GM12892 (cell line): ENCODE measurements at regions not wholly inside any gene's neighbourhood (a gene's known extent, or its start where the extent isn't known, plus 50 kb on each side); places are given as distances from the start of the nearest gene placed in this dataset.

Experiments
- DNase-seq: peaks from one replicate; pipeline ENCODE4 v3.0.0; 2011; ENCODE audit not compliant: insufficient read length
- FAIRE-seq: peaks from 2 replicates; lab custom pipeline; 2011; peaks lifted over from hg19 to GRCh38; lab: Jason Lieb, UNC
- POLR2A ChIP-seq: IDR thresholded peaks from 2 replicates; pipeline ENCODE4 v1.6.1; 2011; ENCODE audit warnings: low read depth, low read length, control low read depth
- POLR2AphosphoS5 ChIP-seq: IDR thresholded peaks from 2 replicates; pipeline ENCODE4 v1.6.1; 2011; ENCODE audit warnings: low read depth, low read length, control low read depth
- TAF1 ChIP-seq: IDR thresholded peaks from 2 replicates; pipeline ENCODE4 v1.6.1; 2011; ENCODE audit warnings: low read depth, mild to moderate bottlenecking, control low read depth, low read length, borderline replicate concordance

DNA sequence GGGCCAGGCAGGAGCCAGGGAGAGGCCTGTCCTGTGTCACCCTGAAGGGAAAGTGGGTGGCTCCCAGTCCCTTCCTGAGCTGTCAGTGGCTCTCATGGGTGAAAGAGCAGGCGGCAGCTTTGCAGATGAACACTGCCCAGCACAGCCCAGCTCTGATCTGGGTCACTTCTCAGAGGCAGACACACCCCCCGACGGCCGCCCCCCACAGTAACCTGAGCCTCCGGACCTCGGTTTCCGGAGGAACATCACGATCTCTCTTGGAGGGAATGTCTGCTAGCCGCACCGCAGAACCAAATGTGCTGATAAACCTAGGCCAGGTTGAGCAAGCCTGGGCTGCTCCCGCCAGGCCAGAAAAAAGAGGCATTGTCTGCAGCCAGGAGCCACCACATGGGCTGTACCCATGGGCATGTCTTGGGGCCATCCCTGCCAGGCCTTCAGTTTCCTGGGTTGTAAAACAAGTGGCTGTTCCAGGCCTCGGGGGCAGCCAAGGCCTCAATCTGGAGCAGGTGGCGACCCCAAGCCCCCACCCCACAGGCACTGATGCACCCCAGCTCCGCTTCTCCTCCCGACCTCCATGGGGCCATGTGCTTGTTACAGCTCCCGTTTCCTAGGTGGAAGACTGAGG, 57.6 kb downstream of the NCOR2 start:
- TF ChIP-seq TAF1 (no peak), POLR2A (no peak), POLR2AphosphoS5 (no peak)
- no peak for DNase-seq
- FAIRE-seq: no peak

DNA sequence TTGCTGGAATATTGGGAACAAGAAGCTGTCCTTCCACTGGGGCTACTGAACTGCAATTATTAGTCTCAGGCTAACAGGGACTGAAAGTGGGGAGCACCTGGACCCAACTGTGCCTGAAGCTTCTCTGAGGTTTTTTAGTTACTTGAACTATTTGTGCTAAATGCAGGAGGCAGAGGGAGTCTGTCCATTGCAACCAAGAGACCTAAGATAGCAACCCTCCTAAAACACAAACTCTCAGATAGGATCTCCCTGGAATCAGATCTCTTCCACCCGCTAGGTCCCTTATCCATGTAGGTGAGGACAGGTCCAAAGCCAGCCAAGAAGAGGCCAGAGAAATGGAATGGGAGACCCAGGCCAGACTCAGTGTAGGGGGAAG, 58.1 kb downstream of the NCOR2 start:
- DNase-seq (no peak), FAIRE-seq (no peak)
- no peak for TF ChIP-seq POLR2AphosphoS5
- TF ChIP-seq TAF1: no peak
- no peak for TF ChIP-seq POLR2A

DNA sequence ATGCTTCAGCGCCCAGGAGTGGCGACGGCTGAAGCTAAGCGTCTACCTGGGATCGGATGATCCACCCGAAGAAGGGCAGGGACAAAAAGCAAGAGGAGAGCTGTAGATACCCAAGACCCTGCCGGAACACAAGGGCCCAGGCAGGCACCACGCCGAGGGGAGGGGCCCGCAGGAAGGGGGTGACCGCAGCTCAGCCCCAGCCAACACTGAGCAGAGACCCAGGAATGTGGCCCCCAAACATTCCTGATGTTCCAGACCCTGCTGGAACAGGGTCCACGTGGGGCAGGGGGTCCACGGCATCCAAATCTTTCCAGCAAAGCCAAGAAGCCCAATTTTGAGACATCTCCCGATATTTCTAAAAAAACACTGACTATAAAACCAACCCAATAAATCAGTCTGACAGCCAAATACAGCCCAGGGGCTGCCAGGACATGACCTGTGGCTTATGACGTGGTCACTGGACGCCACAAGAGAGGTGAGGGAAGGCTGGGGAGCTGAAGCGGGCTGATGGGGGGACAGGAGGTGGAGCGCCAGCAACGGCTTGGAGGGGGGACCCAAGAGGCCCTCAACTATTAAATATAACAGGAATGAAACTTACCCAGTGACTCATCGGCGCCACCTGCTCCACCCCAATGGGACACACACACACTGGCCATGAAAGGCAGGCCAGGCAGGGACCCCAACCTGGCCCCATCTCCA, 58.9 kb downstream of the NCOR2 start:
- DNase-seq: no peak
- TF ChIP-seq TAF1 (no peak), POLR2AphosphoS5 (no peak), POLR2A (no peak)
- peak; percentile 40 for FAIRE-seq

DNA sequence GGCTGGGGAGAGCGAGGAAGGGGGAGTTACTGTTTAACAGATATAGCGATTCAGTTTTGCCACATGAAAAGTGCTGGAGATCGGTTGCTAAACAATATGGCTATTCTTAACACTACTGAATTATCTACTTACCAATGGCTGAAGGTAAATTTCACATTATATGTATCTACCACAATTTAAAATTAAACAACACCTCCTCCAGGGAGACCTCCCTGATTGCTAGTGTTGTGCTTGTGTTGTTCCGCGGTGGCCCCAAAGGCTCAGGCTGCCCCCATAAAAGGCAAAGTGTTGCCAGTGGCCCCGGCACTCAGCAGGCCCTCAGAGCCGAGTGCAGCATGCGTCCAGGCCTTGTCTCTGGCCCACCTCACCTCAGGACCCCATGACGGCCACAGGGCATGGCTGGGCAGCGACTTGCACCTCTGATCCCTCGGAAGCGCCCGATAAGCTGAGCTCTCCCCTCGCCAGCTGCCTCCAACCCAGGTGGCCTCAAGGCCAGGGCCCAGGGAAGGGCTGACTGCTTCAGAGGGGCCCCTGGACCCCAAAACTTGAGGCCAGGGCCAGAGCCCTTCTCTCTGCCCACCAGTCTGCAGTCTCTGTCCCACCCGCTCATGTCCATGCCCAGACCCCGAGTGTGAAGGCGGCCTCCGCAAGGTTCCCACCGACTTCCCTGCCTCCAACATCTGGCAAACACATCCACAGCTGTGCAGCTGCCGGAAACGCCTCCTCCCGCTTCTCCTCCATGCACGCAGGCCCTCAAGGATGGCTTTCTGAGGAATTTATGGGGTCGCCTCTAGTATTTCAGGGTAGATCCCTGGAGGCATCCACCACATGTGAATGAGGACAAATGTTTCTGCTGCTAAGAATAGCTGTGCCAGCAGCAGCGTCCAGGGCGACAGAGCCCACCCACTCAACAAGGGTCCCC, 60.0 kb downstream of the NCOR2 start:
- TF ChIP-seq POLR2AphosphoS5: no peak
- TF ChIP-seq TAF1: no peak
- TF ChIP-seq POLR2A: no peak
- FAIRE-seq (no peak), DNase-seq (no peak)

GRCh38 chr12:124506832-124507153, 60.6 kb downstream of the NCOR2 start:
- no peak for DNase-seq
- TF ChIP-seq POLR2A: no peak
- no peak for TF ChIP-seq TAF1
- no peak for TF ChIP-seq POLR2AphosphoS5
- FAIRE-seq: no peak

DNA sequence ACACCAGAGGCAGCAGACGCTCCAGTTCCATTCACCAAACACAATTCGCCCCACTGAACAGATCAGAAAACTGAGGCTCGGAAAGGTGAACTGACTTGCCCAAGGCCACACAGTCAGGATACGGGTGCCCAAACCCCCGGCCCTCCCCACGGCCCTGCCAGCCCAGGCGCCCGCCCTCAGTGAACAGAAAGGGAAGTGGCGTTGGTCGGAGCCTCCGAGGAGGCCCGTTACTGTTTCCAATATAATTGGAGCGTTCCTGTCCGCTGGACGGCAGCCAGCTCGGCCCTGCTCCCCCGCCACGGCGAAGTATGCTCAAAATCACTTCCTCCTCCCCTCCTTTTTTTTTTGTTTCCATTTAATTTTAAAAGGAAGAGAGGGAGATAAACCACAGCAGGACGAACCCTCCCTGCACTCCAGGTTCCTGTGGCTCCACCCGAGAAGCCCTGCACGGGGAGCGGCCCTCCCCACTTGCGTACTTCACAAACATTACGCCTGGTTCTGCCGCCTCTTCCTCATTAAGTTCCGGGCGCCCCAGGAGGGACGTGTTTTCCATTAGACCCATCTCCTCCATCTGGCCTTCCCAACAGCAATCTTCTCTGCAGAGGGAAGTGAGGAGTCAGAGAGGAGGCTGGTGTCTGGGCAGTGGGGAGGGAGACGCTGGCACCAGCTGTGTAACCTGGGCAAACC, 61.1 kb downstream of the NCOR2 start:
- FAIRE-seq (peak; percentile 14), DNase-seq (no peak)
- TF ChIP-seq POLR2AphosphoS5: no peak
- no peak for TF ChIP-seq POLR2A
- no peak for TF ChIP-seq TAF1

DNA sequence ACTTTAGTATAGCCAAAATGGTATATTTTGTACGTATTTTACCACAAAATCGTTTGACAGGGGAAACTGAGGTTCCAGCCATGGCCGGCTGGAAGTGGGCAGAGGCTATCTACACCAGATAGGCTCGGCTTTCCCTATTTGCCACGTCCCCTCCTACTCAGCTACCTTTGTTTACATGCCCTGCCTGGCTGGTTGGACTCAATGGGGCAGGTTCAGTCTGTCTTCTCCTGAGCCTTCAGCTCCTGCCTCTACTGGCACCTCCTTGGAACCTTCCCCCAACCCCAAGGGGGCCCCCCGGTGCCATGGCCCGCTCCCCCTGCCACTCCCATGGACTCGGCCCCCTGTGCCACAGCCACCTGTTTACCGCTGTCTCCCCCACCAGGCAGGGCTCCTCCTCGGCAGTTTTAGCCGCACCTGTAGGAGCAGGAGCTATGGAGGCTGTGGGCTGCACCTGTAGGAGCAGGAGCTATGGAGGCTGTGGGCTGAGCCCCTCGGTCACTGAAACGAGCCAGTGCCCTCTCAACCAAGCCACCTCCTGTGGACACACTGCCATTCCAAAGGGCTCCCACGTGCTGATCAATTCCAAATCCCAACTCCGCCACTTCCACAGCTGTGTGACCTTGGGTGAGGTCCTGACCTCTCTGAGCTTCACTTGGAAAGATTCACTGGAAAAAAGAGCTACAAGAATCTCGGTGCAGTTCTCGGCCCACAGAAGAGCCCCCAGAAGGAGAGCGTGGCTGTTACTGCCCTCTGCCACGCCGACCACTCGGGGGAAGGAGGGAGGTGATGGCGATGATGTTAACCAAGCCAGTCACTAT, 62.2 kb downstream of the NCOR2 start:
- TF ChIP-seq POLR2AphosphoS5: no peak
- TF ChIP-seq TAF1: no peak
- no peak for TF ChIP-seq POLR2A
- DNase-seq (no peak), FAIRE-seq (no peak)

GRCh38 chr12:124504273-124505000, 63.0 kb downstream of the NCOR2 start:
- DNase-seq (no peak), FAIRE-seq (no peak)
- no peak for TF ChIP-seq TAF1

- no peak for TF ChIP-seq TAF1
- no peak for TF ChIP-seq POLR2A
- TF ChIP-seq POLR2AphosphoS5: no peak
- DNase-seq (no peak), FAIRE-seq (no peak)
Observed at GRCh38 chr12:124503305-124503704, 64.1 kb downstream of the NCOR2 start.

DNA sequence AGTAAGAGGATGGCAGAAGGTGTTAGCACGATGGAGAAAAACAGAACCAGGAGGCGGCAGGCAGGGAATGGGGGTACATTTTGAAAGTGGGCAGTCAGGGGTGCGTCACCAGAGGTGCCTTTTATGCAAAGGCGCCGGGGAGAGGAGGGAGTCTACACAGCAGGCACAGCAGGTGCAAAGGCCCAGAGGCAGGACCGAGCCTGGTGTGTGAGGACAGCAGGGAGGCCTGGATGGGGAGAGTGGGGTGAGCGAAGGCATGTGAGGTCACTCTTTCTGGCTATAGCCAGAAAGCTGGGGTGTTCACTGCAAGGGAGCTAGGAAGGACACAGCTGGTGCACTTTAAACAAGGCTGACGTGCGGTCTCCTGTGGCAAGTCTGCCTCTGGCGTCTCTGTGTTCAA, 65.0 kb downstream of the NCOR2 start:
- FAIRE-seq (no peak), DNase-seq (no peak)
- TF ChIP-seq TAF1 (no peak), POLR2A (no peak), POLR2AphosphoS5 (no peak)
